NCI-H82 treated with DMSO at 0.1 percent for 48 hours (cell line): ENCODE measurements at regions not wholly inside any gene's neighbourhood (a gene's known extent, or its start where the extent isn't known, plus 50 kb on each side); places are given as distances from the start of the nearest gene placed in this dataset.

Source experiments
- DNase-seq: peaks from one replicate; lab custom pipeline; 2025; ENCODE audit not compliant: unreplicated experiment; lab: John Stamatoyannopoulos, UW

- DNase-seq: no peak
Observed at GRCh38 chr17:79661292-79662041, 50.6 kb upstream of the RBFOX3 start.
